Skeletal muscle satellite cell (primary cell): ENCODE measurements at regions not wholly inside any gene's neighbourhood (a gene's known extent, or its start where the extent isn't known, plus 50 kb on each side); places are given as distances from the start of the nearest gene placed in this dataset.

ENCODE experiments used
- H3K27me3 ChIP-seq: 2 replicates; pipeline ENCODE4 v1.7.0; 2013; ENCODE audit warnings: low read length; ENCODE audit not compliant: control insufficient read depth, insufficient read depth
- H3K36me3 ChIP-seq: 2 replicates; pipeline ENCODE4 v1.7.0; 2013; ENCODE audit warnings: mild to moderate bottlenecking, control low read depth, low read length; ENCODE audit not compliant: insufficient read depth
- H3K4me1 ChIP-seq: 2 replicates; pipeline ENCODE4 v1.7.0; 2013; ENCODE audit warnings: low read length; ENCODE audit not compliant: control insufficient read depth, insufficient read depth
- H3K4me2 ChIP-seq: 2 replicates; pipeline ENCODE4 v1.7.0; 2013; ENCODE audit warnings: mild to moderate bottlenecking, low read length
- H3K4me3 ChIP-seq: 2 replicates; pipeline ENCODE4 v1.7.0; 2013; ENCODE audit warnings: low read length
- H3K9ac ChIP-seq: 2 replicates; pipeline ENCODE4 v1.7.0; 2013; ENCODE audit warnings: mild to moderate bottlenecking, low read depth, low read length, moderate library complexity
- H3K9me3 ChIP-seq: replicated peaks from 2 replicates; pipeline ENCODE4 v1.7.0; 2013; ENCODE audit warnings: mild to moderate bottlenecking, control low read depth, low read length

DNA sequence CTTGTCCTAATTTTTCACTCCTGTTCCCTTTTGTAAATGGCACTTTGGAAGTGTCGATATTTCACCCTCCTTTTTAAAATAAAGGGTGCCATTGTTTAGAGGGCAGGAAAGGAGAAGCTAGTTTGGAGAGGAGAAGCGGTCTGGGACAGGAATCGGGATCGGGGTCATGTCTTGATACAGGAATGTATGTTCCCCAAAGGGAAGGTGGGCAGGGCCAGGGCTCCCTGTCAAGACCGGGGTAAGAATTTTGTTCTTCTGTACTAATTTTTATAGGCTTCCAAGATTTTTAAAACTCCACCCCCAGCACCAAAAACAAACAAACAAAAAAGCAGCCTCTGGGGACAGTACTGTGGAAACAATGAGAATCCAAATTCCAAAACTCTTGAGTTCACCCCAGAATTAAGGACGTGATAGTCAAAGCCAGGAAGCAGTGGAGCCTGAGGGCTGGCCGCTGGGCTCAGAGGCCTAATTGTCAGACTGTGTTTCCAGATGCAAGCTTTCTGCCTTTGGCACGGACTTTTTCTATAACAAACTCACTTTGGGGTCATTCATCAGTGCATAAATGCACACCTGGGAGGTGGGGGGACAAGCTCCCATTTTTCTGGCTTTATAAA, 250.4 kb upstream of the SIX2 start:
- H3K9ac ChIP-seq: peak overlapping the region; percentile 11
- no peak overlapping the region for H3K4me3 ChIP-seq
- no peaks in the 10 kb centered on the region for H3K36me3 ChIP-seq
- H3K9me3 ChIP-seq: no peaks in the 10 kb centered on the region
- peak overlapping the region; percentile 31 for H3K4me2 ChIP-seq
- peaks cover 43% of the 10 kb centered on the region for H3K4me1 ChIP-seq
- no peaks in the 10 kb centered on the region for H3K27me3 ChIP-seq

DNA sequence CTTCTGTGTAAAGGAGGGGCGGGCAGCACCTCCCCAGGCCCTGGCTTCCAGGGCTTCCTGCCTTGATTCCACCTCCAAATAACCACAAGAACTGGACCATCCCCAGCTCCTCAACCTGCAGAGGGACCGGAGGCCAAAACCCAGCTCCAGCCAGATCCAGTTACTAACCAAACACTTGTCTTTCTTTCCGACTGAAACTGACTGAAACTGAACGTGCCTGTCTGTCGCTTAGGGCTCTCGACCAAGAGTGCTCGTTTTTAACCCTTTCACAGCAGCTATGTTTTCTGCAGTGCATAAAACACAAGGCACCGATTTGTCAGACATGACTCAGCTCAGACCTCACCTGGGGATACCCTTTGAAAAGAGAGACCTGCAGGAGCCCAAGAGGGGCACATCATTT, 249.9 kb upstream of the SIX2 start:
- H3K4me1 ChIP-seq: peaks cover 43% of the 10 kb centered on the region
- no peak overlapping the region for H3K4me3 ChIP-seq
- no peaks in the 10 kb centered on the region for H3K36me3 ChIP-seq
- H3K9me3 ChIP-seq: no peaks in the 10 kb centered on the region
- peak overlapping the region; percentile 11 for H3K9ac ChIP-seq
- H3K27me3 ChIP-seq: no peaks in the 10 kb centered on the region
- peak overlapping the region; percentile 31 for H3K4me2 ChIP-seq

DNA sequence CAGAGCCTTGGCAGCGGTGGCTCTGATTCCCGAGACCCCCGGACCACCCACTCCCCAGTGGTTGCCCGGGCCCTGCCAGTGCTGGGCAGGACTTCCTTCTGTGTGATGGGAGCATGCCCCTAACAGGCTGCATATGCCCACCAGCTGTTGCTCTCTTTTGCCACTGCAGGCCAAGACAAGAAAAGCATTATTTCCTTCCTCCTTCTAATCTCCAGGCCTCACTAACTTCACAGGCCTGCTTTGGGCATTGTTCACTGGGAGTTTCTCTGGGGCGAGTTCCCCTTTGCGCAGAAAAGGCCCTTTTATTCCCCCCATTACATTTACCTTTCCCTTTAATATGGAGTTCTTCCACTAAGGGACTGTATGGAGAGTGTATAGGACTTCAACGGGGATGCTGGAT, 249.1 kb upstream of the SIX2 start:
- H3K27me3 ChIP-seq: no peaks in the 10 kb centered on the region
- no peak overlapping the region for H3K4me3 ChIP-seq
- no peaks in the 10 kb centered on the region for H3K36me3 ChIP-seq
- H3K9me3 ChIP-seq: no peaks in the 10 kb centered on the region
- no peak overlapping the region for H3K4me2 ChIP-seq
- peaks cover 43% of the 10 kb centered on the region for H3K4me1 ChIP-seq
- H3K9ac ChIP-seq: no peak overlapping the region

DNA sequence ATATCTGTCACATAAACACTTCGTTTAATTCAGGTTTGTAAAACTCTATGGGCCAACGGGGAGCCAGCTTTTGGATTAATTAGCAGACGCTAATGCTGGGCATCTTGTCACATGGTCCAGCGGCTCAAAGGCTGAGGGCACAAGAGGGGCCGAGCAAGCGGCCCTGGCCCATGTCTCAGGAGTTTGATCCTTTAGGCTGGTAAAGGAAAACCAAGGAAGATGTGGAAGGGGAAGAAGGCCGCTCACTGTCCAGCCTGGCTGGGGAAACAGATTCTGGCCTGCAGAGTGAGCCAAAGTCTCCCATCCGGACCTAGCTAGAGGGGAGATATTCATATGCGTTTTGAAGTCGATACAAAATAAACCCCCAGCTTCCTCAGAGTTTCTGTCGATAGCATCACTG, 248.6 kb upstream of the SIX2 start:
- H3K4me2 ChIP-seq: no peak overlapping the region
- no peaks in the 10 kb centered on the region for H3K9me3 ChIP-seq
- H3K27me3 ChIP-seq: no peaks in the 10 kb centered on the region
- no peaks in the 10 kb centered on the region for H3K36me3 ChIP-seq
- no peak overlapping the region for H3K9ac ChIP-seq
- no peak overlapping the region for H3K4me3 ChIP-seq
- H3K4me1 ChIP-seq: peaks cover 43% of the 10 kb centered on the region

DNA sequence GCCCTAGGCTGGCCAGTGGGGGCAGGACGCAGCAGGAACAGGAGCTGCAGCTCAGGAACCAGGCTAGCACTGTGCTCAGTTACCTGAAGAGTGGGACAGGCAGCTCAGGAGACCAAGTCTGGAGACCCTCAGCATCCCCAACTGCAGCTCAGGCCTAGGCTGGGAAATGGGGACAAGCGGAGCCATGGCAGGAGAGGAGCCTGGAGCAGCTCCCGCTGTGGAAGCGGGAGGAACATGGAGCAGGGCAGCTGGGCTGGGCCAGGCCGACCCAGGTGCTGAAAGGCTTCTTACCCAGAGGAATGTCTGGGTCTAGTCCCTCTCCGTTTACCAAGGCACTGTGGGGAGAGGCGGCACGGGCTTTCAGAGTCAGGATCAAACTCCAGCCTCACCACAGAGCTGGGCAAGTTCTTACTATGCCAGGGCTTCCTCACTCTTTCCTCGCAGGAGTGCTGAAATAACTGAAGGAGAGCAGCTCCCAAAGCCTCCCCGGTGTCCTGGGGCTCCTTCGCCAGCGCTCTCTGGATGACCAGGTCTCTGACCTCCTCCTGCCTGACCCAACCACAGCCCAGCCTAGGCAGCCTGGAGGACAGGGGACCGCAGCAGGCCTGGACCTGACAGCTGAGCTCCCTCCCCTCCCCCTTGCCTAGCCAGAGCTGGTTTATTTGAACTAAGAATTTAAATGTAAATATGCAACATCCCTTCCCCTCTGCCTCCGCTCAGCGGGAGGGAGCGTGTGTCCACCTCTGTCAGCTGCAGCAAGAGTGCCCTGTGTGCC, 247.8 kb upstream of the SIX2 start:
- no peak overlapping the region for H3K4me2 ChIP-seq
- H3K36me3 ChIP-seq: no peaks in the 10 kb centered on the region
- H3K27me3 ChIP-seq: no peaks in the 10 kb centered on the region
- no peaks in the 10 kb centered on the region for H3K9me3 ChIP-seq
- peaks cover 43% of the 10 kb centered on the region for H3K4me1 ChIP-seq
- no peak overlapping the region for H3K4me3 ChIP-seq
- peak overlapping the region; percentile 5 for H3K9ac ChIP-seq

DNA sequence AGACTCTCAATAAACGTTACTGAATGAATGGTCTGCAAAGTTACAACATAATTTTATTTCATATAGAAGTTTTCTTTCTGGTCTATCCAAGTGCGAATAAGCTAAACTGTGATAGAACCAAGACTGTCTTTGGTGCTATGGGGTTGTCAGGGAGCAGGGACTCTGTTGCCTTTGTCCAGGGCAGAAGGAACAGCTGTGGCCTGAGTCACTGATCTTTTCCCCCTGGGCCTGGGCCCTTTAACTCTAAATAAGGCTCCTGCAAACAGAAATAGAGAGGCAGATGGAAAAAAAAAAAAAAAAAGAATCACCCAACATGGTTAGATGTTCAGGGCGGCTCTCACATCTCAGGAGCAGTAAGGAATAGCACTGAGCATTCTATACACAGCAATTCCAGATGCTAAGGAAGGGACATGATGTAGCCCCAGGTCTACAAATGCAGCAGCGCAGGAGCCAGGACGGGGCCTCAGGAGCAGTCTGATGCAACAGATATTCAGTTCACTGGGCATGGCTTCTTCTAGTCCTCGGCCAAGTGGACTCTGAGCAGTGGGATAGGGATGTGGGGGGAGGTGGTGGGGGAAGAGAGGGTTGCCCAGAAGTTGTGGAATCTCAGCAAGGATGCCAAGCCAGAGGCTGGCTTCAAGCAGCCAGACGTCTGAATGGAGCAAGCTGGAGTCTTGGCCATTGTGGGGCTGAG, 247.1 kb upstream of the SIX2 start:
- peaks cover 40% of the 10 kb centered on the region for H3K4me1 ChIP-seq
- H3K9me3 ChIP-seq: no peaks in the 10 kb centered on the region
- no peaks in the 10 kb centered on the region for H3K36me3 ChIP-seq
- peak overlapping the region; percentile 5 for H3K9ac ChIP-seq
- H3K27me3 ChIP-seq: no peaks in the 10 kb centered on the region
- H3K4me3 ChIP-seq: no peak overlapping the region
- no peak overlapping the region for H3K4me2 ChIP-seq

DNA sequence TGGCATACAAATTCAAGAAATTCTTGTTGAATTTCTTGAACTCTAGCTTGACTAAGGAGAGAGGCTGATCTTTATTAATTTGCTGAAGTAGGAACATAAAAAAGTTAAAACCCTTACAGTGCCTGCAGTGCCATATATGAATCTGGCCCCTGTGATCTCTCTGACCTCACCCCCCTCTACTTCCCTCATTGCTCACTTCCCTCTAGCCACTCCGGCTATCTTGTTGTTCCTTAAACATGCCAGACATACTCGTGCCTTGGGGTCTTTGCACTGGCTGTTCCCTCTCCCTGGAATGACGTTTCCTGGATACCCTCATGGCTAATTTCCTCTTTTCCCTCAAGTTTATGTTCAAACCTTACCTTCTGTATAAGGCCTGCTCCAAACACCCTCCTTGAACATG, 246.3 kb upstream of the SIX2 start:
- no peak overlapping the region for H3K9ac ChIP-seq
- no peaks in the 10 kb centered on the region for H3K9me3 ChIP-seq
- H3K4me1 ChIP-seq: peaks cover 40% of the 10 kb centered on the region
- no peaks in the 10 kb centered on the region for H3K36me3 ChIP-seq
- no peaks in the 10 kb centered on the region for H3K27me3 ChIP-seq
- no peak overlapping the region for H3K4me3 ChIP-seq
- no peak overlapping the region for H3K4me2 ChIP-seq

DNA sequence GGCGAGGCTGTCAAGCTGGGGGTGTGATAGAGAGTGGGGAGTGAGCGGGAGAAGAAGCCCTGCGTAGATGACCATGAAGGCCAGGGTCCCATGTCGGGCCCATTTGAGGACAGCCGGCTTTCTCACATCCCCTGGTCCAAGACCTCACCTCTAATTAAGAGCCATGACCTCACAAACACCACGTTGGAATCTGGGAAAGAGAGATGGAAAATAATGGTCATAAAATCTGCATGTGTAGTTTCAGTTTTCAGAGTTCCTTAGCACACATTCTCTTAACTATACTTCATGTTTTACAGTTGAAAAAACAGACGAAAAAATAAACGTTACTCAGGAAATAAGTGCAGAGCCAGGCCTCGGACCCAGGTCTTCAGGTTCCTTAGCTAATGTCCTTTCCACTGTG, 244.8 kb upstream of the SIX2 start:
- H3K9me3 ChIP-seq: no peaks in the 10 kb centered on the region
- H3K4me1 ChIP-seq: peaks cover 29% of the 10 kb centered on the region
- H3K4me3 ChIP-seq: no peak overlapping the region
- H3K4me2 ChIP-seq: no peak overlapping the region
- H3K27me3 ChIP-seq: no peaks in the 10 kb centered on the region
- H3K36me3 ChIP-seq: no peaks in the 10 kb centered on the region
- no peak overlapping the region for H3K9ac ChIP-seq

DNA sequence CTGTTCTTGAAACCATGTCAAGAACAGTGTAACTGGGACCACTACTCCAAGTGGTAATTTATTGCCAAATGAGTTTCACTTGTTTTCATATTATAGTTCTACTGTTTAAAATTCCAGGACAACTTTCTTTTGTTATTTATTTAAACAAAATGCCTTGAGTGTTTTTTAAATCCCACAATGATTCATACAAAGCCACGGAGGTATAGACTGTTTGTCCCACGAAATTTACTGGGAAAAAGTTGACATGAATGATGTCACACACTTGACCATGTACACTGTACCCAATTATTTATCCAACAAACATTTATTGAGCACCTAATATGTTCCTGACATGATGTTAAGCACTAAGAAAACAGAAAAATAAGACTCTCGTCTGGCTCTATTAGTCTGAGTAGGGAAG, 243.9 kb upstream of the SIX2 start:
- Histone ChIP-seq H3K4me2 (no peak overlapping the region), H3K9me3 (no peaks in the 10 kb centered on the region), H3K27me3 (no peaks in the 10 kb centered on the region), H3K4me1 (peaks cover 25% of the 10 kb centered on the region), H3K4me3 (no peak overlapping the region), H3K9ac (no peak overlapping the region), H3K36me3 (no peaks in the 10 kb centered on the region)

DNA sequence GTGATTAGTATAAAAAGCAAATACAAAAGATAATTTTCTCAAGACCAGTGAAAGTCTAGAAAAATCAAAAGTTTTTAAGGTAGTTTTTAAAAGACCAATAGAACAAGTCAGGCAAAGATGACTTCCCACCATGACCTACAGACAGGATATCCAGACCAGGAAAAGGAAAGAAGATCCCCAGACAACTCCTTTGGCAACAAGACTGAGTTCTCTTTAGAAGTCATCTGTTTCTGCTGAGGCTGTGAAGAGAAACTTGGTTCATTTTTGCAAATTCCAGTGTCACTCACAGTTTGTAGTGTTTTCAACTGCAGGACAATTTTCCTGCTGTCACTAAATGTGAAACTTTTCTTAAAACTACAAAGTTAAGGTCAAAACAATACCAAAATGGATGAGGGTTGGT, 240.9 kb upstream of the SIX2 start:
- H3K36me3 ChIP-seq: no peaks in the 10 kb centered on the region
- H3K4me2 ChIP-seq: no peak overlapping the region
- H3K4me1 ChIP-seq: peaks cover 2% of the 10 kb centered on the region
- no peaks in the 10 kb centered on the region for H3K27me3 ChIP-seq
- H3K9ac ChIP-seq: no peak overlapping the region
- H3K4me3 ChIP-seq: no peak overlapping the region
- H3K9me3 ChIP-seq: no peaks in the 10 kb centered on the region

DNA sequence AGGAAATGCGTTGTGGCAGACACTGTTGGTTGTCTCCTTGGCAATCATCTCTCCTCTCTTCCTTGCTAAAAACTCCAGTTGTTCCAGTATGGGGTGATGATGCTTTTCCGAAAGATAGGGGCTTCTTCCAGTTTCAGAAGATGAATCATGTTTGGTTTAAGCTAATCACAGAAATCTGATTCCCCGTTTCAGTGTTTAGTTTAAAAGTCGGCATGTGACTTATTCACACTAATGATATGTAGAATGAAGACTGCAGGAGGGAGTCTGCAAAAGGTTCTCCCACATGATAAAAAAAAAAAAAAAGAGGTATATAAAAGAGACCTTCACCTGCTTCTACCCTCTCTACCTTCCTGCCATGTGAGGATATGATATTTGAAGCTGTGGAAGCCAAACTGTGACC, 239.0 kb upstream of the SIX2 start:
- Histone ChIP-seq H3K9ac (no peak overlapping the region), H3K4me2 (no peak overlapping the region), H3K4me3 (no peak overlapping the region), H3K9me3 (no peaks in the 10 kb centered on the region), H3K4me1 (peaks cover 9% of the 10 kb centered on the region), H3K27me3 (no peaks in the 10 kb centered on the region), H3K36me3 (no peaks in the 10 kb centered on the region)
